ENCODE measurements at regions not wholly inside any gene's neighbourhood (a gene's known extent, or its start where the extent isn't known, plus 50 kb on each side); places are given as distances from the start of the nearest gene placed in this dataset.

- TF ChIP-seq CTCF (conservative IDR thresholded peaks at IDR 0.05; ENCODE audit: low read depth, low read length) = no peak
- no peak for DNase-seq (ENCODE audit: low read depth)
- no peak overlapping the region for H3K4me3 ChIP-seq (ENCODE audit: low read depth, low read length)
Observed at GRCh38 chr11:69358398-69359020, 64.6 kb downstream of the MYEOV start.

GRCh38 chr11:69359735-69360480, 66.0 kb downstream of the MYEOV start:
- TF ChIP-seq CTCF (conservative IDR thresholded peaks at IDR 0.05; ENCODE audit: low read depth, low read length) = no peak

GRCh38 chr11:69360606-69361005, 66.7 kb downstream of the MYEOV start:
- no peak overlapping the region for H3K4me3 ChIP-seq (ENCODE audit: low read depth, low read length)
- no peak for TF ChIP-seq CTCF (conservative IDR thresholded peaks at IDR 0.05; ENCODE audit: low read depth, low read length)
- no peak for DNase-seq (ENCODE audit: low read depth)

More at GRCh38 chr11:69359735-69360480, 66.0 kb downstream of the MYEOV start:
- H3K4me3 ChIP-seq (ENCODE audit: low read depth, low read length) = no peak overlapping the region
- DNase-seq (ENCODE audit: low read depth) = no peak

- no peak for TF ChIP-seq CTCF (conservative IDR thresholded peaks at IDR 0.05; ENCODE audit: low read depth, low read length)
- DNase-seq (ENCODE audit: low read depth) = no peak
- no peak overlapping the region for H3K4me3 ChIP-seq (ENCODE audit: low read depth, low read length)
Observed at GRCh38 chr11:69361048-69361447, 67.1 kb downstream of the MYEOV start.

- no peak for DNase-seq (ENCODE audit: low read depth)
- no peak for TF ChIP-seq CTCF (conservative IDR thresholded peaks at IDR 0.05; ENCODE audit: low read depth, low read length)
- no peak overlapping the region for H3K4me3 ChIP-seq (ENCODE audit: low read depth, low read length)
Observed at GRCh38 chr11:69361466-69361865, 67.5 kb downstream of the MYEOV start.

- DNase-seq (ENCODE audit: low read depth) = no peak
- no peak for TF ChIP-seq CTCF (conservative IDR thresholded peaks at IDR 0.05; ENCODE audit: low read depth, low read length)
- H3K4me3 ChIP-seq (ENCODE audit: low read depth, low read length) = no peak overlapping the region
Observed at GRCh38 chr11:69362315-69362714, 68.4 kb downstream of the MYEOV start.

- no peak for DNase-seq (ENCODE audit: low read depth)
- H3K4me3 ChIP-seq (ENCODE audit: low read depth, low read length) = no peak overlapping the region
- TF ChIP-seq CTCF (conservative IDR thresholded peaks at IDR 0.05; ENCODE audit: low read depth, low read length) = no peak
Observed at GRCh38 chr11:69364921-69365320, 71.0 kb downstream of the MYEOV start.

Measured in epithelial cell of proximal tubule (primary cell).